HG02852 (cell line): ENCODE measurements at regions not wholly inside any gene's neighbourhood (a gene's known extent, or its start where the extent isn't known, plus 50 kb on each side); places are given as distances from the start of the nearest gene placed in this dataset.
A peak's percentile ranks its signal among the peaks of the same experiment; 100 is the strongest.

Source experiments
- ATAC-seq: cut with Tn5 transposase; IDR thresholded peaks from one replicate; pipeline ENCODE4 v1.9.1; 2021; ENCODE audit warnings: mild to moderate bottlenecking, moderate library complexity; ENCODE audit not compliant: unreplicated experiment

DNA sequence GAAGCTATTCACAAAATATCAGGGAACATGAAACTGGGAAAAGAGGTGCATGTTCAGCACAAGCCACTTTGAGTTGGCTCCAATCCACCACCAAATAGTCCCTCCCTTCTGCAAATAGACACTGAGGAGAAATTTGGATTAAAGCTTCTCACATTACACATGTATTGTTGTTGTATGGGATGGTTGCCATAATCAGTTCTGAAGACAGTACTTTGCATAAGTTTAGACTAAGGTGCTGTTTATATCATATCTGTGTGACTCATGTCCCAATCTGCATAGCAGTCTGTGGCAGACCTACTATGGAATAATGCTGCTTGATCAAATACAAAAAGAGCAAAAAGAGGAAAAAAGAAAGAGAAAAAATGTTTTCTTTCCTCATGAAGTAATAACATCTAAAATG lies 376.7 kb upstream of the DDI1 start:
- ATAC-seq = no peak

GRCh38 chr11:103661185-103661584 lies 375.3 kb upstream of the DDI1 start:
- ATAC-seq = no peak

GRCh38 chr11:103661991-103662390 lies 374.4 kb upstream of the DDI1 start:
- ATAC-seq = no peak

GRCh38 chr11:103662880-103663279 lies 373.6 kb upstream of the DDI1 start:
- no peak for ATAC-seq

DNA sequence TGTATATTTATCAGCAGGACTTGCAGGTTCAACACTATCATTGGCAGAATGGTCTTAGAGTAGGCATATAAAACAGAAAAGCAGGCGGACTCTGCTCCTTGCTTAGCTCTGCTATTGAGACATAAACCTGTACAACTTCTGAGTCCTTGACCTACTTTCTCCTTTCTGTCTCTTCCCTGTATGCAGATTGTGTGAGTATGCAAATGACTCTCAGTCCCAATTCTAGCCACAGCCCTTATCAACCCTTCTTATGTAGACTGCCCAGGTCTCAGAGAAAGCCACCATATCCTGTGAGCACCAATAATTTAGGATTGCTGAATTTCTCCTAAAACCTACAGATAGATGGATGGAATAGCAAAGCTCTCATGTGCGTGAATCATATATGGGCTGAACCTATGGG lies 367.6 kb upstream of the DDI1 start:
- ATAC-seq = no peak

- no peak for ATAC-seq
These were observed 365.2 kb upstream of the DDI1 start for GRCh38 chr11:103671143-103671651.

DNA sequence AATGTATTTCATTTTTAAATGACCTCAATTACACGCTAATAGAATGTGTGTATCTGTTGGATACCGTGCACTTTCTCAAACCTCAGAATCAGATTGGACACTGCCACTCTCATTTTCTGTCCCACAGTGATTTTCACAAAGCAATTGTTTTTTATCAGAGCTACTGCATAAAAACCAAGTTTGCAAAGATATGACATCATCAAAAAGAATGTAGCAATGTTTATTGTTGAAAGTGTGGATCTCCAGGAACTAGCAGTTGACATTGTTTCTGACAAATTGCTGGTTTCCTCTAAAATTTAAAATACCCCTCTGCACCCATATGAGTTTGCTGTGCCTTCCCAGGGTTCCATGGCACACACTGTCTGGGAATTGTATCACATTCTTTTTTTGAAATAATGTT lies 362.7 kb upstream of the DDI1 start:
- ATAC-seq = no peak

DNA sequence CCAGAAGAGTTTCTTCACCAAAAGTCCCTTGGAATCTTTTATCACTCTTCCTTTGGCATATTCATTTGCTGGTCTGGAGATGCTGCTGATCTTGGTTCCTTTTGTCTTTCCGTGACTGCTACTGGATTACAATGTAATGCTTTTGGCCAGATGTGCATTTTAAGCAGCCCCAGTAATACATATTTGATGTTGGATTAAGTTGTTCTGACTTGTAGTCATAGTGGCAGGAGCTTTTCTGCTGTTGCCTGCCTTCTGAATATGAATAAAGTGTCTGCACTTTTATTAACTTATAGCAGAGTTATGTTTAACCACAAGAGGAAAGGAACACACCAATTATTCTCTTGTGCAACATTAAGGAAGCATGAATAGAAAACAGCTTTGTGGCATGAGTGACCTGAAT lies 360.0 kb upstream of the DDI1 start:
- no peak for ATAC-seq

DNA sequence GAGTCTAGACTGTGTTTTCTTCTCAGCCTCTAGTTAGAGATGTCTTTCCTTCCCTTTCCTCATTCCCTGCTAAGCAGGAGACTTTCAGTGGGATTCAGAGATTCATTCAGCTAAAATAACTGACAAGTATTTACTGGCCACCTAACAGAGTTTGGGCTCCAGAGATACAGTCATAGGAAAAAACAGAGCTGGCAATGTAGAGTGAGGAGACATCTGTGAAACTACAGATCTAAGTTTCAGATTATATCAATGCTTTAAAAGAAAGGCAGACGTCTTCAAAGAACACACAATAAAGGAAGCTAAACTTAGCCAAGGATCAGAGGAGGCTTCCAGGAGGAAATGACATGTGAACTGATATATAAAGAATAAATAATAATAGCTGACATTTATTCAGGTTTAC lies 355.6 kb upstream of the DDI1 start:
- ATAC-seq = no peak

DNA sequence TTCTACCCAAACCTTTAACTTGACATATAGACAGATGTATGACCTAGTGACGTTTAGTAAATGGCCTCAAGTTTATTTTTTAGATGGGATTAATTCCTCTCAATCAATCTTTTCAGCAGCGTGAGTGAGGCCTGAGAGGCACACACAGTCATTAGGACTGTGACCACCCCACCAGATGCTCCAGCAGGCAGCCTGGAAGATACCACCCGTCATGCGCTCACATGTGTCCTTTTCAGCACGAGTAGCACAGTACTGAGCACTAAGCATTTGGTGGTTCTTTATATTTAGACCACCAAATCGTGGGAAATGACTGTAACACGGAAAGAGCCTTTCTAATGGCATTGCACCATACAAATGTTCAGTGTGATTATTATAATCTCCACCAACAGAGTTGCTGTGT lies 354.6 kb upstream of the DDI1 start:
- peak; percentile 9 for ATAC-seq

- ATAC-seq = peak; percentile 94
These were observed 353.9 kb upstream of the DDI1 start for GRCh38 chr11:103682318-103683184.

DNA sequence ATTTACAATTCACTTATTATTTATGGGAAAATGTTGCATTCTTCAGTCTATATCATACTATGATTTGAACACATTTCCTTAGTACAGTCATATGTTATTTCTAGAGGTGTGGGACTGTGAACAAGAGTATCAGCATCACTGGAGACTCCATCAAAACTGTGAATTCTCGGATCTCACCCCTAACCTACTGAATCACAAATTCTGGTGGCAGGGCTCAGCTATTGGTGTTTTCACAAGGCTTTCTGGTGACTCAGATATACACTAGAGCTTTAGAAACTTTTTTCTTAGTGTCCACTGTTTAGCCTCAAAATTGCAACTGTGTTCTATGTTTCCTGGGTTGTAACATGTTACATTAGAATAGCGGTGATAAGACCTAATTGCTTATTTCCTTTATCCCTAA lies 352.9 kb upstream of the DDI1 start:
- ATAC-seq = no peak

DNA sequence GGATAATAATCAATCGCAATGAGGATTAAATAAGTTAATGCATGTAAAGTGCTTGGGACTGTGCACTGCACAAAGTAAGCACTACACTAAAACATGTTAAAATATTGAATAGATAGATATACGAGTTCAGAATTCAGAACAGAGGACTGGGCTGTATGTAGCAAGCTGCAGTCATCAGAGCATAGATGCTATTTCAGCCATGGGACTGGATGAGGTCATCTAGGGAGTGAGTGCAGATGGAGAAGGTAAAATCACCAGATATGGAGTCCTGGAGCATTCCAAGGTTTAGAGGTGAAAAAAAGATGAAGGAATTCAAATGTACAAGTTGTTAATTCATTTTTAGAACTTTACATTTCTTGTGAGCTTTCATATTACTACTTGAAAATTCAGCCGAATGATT lies 347.5 kb upstream of the DDI1 start:
- ATAC-seq = no peak

GRCh38 chr11:103690356-103690755 lies 346.1 kb upstream of the DDI1 start:
- no peak for ATAC-seq

DNA sequence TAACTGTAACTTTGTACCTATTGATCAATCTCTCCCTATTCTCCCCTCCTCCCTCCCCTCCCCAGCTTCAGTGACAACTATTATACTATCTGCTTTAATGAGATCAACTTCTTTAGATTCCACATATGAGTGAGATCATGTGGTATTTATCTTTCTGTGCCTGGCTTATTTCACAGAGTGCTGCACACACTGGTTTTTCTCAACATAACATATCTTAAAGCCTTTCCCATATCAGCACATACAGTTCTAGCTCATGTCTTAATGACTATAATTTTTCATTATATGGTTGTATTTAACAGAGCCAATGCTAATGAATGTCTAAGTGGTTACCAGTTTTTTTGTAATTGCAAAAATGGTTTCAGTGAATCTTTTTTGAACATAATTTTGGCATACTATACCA lies 340.3 kb upstream of the DDI1 start:
- ATAC-seq = no peak

GRCh38 chr11:103699216-103699615 lies 337.2 kb upstream of the DDI1 start:
- ATAC-seq = no peak

GRCh38 chr11:103699656-103700055 lies 336.8 kb upstream of the DDI1 start:
- ATAC-seq = no peak

DNA sequence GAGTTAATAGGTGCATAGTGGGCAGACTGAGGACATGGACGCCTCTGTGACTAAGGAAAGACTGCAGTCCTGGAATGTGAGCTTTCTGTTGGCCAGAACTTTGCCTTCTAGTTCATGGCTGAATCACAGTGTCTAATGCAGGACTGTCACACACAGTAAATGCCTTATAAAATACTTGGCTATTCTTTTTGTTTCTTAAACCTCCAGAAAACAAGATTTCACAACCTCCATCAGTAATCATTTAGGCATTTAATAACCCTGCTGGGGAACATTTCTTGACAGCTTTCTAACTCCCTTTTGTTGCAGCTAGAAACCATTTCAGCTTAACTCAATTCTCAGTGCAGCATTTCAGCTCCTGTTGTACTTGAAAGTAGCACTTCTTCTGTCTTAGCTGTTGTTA lies 335.8 kb upstream of the DDI1 start:
- no peak for ATAC-seq

DNA sequence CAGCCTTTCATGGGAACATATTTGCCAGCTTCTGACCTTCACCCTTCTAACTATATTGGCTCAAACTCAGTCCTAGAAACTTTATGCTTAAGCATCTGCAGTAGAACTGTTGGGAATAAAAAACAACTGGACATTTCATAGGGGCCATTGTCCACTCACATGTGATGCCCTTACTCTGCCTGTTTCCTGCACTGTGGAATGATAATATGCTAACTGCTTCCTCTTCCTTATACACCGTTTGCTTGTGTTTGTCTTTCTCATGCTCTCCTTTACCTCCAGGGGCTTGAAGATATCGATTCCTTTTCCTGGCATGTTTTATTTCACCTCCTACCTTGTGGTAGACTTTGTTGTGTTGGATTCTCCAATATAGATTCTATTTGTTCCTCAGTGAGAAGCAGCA lies 333.0 kb upstream of the DDI1 start:
- ATAC-seq = no peak

- ATAC-seq = no peak
These were observed 332.5 kb upstream of the DDI1 start for GRCh38 chr11:103703954-103704353.

DNA sequence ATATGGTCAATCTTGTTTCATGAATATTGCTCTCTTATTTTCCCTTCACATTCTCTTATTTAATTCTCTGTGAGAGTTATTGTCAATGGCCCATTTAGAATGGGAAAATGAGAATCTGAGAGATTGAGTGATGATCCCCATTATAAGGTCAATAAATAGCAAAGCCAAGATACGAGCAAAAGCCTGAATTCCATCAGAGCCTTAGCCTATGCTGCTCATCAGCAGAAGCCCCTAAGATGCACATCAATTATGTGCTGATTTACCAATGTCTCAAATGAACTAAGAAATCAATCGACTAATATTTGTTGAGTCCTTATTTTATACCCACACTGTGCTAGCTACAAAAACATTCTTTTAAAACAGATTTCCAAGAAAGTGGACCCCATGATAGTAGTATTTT lies 330.8 kb upstream of the DDI1 start:
- no peak for ATAC-seq

- no peak for ATAC-seq
These were observed 327.1 kb upstream of the DDI1 start for GRCh38 chr11:103709371-103709770.

- no peak for ATAC-seq
These were observed 322.2 kb upstream of the DDI1 start for GRCh38 chr11:103714246-103714645.
